Esophagus squamous epithelium (tissue), 4 donors: ENCODE measurements at regions not wholly inside any gene's neighbourhood (a gene's known extent, or its start where the extent isn't known, plus 50 kb on each side); places are given as distances from the start of the nearest gene placed in this dataset.
A peak's percentile ranks its signal among the peaks of the same experiment; 100 is the strongest.

Source experiments
- POLR2A ChIP-seq, 4 donors: fragments of 450-650 bp; IDR thresholded peaks; one replicate each; pipeline ENCODE4 v1.6.1; 2017; ENCODE audit warnings: antibody characterized with exemption in 4 of 4, mild to moderate bottlenecking in 4 of 4, moderate library complexity in 3 of 4
- TF ChIP-seq, protein P1 (sequence below), 6 experiments: fragments of 450-650 bp in 4 of 6; fragments of 200-600 bp in 2 of 6; sonication (generic) in 2 of 6; IDR thresholded peaks; one replicate each; pipeline ENCODE4 v1.5.1; 2016 to 2019; ENCODE audit warnings: antibody characterized with exemption in 6 of 6, mild to moderate bottlenecking in 4 of 6, moderate library complexity in 4 of 6

DNA sequence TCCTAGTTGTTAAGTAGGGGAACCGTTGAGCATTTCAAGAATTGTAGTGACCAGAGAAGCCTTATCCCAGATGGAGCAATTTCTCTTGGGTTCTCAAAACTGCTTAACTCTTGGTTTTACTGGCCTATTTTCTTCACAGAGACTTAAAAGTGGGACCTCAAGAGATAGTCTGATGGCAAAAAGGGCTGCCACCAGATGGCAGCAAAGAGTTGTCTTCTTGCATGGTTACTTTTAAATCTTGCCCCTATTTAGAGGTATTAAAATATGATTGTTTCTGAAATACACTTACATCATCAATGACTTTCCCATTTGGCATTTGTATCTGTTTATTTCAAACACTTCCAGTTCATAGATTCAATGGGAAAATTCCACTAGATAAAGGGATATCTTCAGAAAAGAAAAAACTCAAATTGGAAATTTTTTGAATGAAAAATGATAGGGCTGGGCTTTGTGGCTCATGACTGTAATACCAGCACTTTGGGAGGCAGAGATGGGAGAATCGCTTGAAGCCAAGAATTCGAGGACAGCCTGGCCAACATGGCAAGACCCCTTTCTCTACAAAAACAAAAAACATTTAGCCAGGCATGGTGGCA is 69.9 kb upstream of the CNTN1 start:
- TF ChIP-seq, protein P1, sequence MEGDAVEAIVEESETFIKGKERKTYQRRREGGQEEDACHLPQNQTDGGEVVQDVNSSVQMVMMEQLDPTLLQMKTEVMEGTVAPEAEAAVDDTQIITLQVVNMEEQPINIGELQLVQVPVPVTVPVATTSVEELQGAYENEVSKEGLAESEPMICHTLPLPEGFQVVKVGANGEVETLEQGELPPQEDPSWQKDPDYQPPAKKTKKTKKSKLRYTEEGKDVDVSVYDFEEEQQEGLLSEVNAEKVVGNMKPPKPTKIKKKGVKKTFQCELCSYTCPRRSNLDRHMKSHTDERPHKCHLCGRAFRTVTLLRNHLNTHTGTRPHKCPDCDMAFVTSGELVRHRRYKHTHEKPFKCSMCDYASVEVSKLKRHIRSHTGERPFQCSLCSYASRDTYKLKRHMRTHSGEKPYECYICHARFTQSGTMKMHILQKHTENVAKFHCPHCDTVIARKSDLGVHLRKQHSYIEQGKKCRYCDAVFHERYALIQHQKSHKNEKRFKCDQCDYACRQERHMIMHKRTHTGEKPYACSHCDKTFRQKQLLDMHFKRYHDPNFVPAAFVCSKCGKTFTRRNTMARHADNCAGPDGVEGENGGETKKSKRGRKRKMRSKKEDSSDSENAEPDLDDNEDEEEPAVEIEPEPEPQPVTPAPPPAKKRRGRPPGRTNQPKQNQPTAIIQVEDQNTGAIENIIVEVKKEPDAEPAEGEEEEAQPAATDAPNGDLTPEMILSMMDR (IDR thresholded peaks at IDR 0.05), result peak; percentile 35 to 76 (median 64)
- no peak for TF ChIP-seq POLR2A (IDR thresholded peaks at IDR 0.05)
